ENCODE measurements at regions not wholly inside any gene's neighbourhood (a gene's known extent, or its start where the extent isn't known, plus 50 kb on each side); places are given as distances from the start of the nearest gene placed in this dataset.

DNA sequence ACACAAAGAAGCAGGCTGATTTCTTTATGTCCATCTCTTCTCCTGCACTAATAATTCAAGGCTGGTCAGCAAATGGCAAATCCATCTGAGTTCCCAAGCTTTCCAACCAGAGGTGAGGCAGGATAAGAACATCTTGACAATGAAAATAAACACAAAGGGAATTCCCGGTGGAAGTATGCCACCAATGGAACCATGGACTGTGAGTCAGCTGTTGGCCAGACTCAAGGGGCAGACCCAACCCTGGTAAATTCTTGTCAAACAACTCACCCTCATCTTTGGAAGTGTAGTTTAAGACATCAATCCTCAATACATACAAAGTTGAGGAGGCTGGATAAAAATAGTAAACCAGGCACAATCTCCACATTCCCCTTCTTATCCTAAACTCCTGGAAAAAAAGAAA is 74.3 kb upstream of the CES5A start:
- Mint-ChIP-seq H3K36me3 (no peaks in the 10 kb centered on the region), H3K27me3 (ENCODE audit: low read depth) (no peaks in the 10 kb centered on the region; the same call in 1 of the 2 replicates), H3K27ac (no peak overlapping the region), H3K9me3 (peaks cover 20% of the 10 kb centered on the region), H3K4me3 (no peak overlapping the region), H3K4me1 (peaks cover 22% of the 10 kb centered on the region)
- ChIA-PET CTCF (no interaction called here), POLR2A (no interaction called here)
- TF ChIP-seq SOX15 (CRISPR knock-in tag; IDR thresholded peaks at IDR 0.05), result no peak
- TF ChIP-seq ZNF263 (CRISPR knock-in tag; IDR thresholded peaks at IDR 0.05; ENCODE audit: low read depth), result no peak
- no peak for TF ChIP-seq FOXP1 (CRISPR knock-in tag; IDR thresholded peaks at IDR 0.05; ENCODE audit: borderline replicate concordance)
- TF ChIP-seq, protein P1, sequence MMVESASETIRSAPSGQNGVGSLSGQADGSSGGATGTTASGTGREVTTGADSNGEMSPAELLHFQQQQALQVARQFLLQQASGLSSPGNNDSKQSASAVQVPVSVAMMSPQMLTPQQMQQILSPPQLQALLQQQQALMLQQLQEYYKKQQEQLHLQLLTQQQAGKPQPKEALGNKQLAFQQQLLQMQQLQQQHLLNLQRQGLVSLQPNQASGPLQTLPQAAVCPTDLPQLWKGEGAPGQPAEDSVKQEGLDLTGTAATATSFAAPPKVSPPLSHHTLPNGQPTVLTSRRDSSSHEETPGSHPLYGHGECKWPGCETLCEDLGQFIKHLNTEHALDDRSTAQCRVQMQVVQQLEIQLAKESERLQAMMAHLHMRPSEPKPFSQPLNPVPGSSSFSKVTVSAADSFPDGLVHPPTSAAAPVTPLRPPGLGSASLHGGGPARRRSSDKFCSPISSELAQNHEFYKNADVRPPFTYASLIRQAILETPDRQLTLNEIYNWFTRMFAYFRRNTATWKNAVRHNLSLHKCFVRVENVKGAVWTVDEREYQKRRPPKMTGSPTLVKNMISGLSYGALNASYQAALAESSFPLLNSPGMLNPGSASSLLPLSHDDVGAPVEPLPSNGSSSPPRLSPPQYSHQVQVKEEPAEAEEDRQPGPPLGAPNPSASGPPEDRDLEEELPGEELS (CRISPR knock-in tag; IDR thresholded peaks at IDR 0.05), result no peak
- TF ChIP-seq NR2C2 (CRISPR knock-in tag; IDR thresholded peaks at IDR 0.05), result no peak
- TF ChIP-seq, protein P2, sequence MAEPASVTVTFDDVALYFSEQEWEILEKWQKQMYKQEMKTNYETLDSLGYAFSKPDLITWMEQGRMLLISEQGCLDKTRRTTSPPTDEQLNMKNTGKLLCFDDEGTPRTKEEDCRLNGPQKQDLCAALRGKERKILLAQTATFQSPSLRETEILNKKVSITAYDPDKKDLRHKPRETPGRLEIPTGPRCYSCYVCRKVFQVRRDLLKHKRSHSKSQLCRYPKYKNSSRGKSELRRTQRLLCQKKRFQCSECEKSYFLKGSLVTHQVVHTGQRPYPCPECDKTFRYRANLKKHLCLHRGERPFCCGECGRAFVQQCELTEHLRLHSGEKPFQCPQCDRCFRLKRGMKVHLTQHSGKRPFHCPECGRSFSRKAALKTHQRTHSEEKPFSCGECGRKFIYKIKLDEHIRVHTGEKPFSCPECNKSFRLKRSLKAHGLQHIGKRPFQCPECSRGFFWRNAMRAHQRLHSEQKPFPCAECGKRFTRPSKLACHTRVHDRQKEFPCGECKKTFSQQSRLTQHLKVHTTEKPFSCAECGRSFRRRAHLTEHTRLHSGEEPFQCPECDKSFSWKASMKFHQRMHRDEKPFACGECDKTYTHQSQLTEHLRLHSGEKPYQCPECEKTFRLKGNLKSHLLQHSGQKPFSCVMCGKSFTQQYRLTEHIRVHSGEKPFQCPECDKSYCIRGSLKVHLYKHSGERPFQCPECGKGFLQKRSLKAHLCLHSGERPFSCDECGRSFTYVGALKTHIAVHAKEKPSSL (CRISPR knock-in tag; conservative IDR thresholded peaks at IDR 0.05), result no peak
- no peak for TF ChIP-seq IRF2 (CRISPR knock-in tag; IDR thresholded peaks at IDR 0.05; ENCODE audit: borderline replicate concordance, low read depth)
- no peak for TF ChIP-seq GTF2I (CRISPR knock-in tag; conservative IDR thresholded peaks at IDR 0.05)
- TF ChIP-seq, protein P3, sequence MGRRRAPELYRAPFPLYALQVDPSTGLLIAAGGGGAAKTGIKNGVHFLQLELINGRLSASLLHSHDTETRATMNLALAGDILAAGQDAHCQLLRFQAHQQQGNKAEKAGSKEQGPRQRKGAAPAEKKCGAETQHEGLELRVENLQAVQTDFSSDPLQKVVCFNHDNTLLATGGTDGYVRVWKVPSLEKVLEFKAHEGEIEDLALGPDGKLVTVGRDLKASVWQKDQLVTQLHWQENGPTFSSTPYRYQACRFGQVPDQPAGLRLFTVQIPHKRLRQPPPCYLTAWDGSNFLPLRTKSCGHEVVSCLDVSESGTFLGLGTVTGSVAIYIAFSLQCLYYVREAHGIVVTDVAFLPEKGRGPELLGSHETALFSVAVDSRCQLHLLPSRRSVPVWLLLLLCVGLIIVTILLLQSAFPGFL (CRISPR knock-in tag; IDR thresholded peaks at IDR 0.05; ENCODE audit: borderline replicate concordance), result no peak
- no peak for TF ChIP-seq MYBL2 (CRISPR knock-in tag; IDR thresholded peaks at IDR 0.05)
- no peak for TF ChIP-seq RORB (CRISPR knock-in tag; IDR thresholded peaks at IDR 0.05)
- TF ChIP-seq, protein P4, sequence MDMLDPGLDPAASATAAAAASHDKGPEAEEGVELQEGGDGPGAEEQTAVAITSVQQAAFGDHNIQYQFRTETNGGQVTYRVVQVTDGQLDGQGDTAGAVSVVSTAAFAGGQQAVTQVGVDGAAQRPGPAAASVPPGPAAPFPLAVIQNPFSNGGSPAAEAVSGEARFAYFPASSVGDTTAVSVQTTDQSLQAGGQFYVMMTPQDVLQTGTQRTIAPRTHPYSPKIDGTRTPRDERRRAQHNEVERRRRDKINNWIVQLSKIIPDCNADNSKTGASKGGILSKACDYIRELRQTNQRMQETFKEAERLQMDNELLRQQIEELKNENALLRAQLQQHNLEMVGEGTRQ (CRISPR knock-in tag; IDR thresholded peaks at IDR 0.05), result no peak
- no peak for TF ChIP-seq OVOL2 (CRISPR knock-in tag; IDR thresholded peaks at IDR 0.05; ENCODE audit: borderline replicate concordance)
- TF ChIP-seq, protein P5, sequence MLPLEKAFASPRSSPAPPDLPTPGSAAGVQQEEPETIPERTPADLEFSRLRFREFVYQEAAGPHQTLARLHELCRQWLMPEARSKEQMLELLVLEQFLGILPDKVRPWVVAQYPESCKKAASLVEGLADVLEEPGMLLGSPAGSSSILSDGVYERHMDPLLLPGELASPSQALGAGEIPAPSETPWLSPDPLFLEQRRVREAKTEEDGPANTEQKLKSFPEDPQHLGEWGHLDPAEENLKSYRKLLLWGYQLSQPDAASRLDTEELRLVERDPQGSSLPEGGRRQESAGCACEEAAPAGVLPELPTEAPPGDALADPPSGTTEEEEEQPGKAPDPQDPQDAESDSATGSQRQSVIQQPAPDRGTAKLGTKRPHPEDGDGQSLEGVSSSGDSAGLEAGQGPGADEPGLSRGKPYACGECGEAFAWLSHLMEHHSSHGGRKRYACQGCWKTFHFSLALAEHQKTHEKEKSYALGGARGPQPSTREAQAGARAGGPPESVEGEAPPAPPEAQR (CRISPR knock-in tag; IDR thresholded peaks at IDR 0.05), result no peak
- TF ChIP-seq, protein P6, sequence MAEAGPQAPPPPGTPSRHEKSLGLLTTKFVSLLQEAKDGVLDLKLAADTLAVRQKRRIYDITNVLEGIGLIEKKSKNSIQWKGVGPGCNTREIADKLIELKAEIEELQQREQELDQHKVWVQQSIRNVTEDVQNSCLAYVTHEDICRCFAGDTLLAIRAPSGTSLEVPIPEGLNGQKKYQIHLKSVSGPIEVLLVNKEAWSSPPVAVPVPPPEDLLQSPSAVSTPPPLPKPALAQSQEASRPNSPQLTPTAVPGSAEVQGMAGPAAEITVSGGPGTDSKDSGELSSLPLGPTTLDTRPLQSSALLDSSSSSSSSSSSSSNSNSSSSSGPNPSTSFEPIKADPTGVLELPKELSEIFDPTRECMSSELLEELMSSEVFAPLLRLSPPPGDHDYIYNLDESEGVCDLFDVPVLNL (CRISPR knock-in tag; IDR thresholded peaks at IDR 0.05; ENCODE audit: borderline replicate concordance, low read depth), result no peak
- no peak for TF ChIP-seq ZNF121 (CRISPR knock-in tag; IDR thresholded peaks at IDR 0.05)
- TF ChIP-seq RELA (CRISPR knock-in tag; IDR thresholded peaks at IDR 0.05; ENCODE audit: borderline replicate concordance), result no peak
- DNase-seq (ENCODE audit: low spot score) (no peak), ATAC-seq (no peak)

DNA sequence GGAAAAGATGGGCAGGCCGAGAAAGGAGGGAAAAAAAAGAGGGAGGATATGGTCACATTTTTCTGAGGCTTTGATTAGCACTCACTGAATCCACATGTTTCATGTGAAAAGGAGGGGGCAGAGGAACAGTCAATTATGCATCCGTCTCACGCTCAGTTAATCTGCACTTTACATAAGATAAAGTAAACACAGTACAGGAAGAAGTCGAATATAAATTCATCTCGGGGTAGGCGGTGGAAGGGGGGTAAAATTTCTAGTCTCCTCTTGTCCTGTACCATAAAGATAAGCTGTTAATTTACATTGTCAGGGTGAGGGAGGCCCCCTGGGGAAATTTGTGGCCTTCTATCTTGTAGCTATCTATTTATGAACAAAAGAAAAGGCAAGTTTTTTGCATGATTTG is 73.1 kb upstream of the CES5A start:
- no peak for TF ChIP-seq ZMAT4 (CRISPR knock-in tag; IDR thresholded peaks at IDR 0.05)
- no peak for TF ChIP-seq KAT7 (CRISPR knock-in tag; IDR thresholded peaks at IDR 0.05; ENCODE audit: borderline replicate concordance)
- H3K36me3 Mint-ChIP-seq, result no peaks in the 10 kb centered on the region
- H3K27me3 Mint-ChIP-seq (ENCODE audit: low read depth), result no peaks in the 10 kb centered on the region; the same call in none of the 2 replicates

More for the DNA sequence above, 73.1 kb upstream of the CES5A start:
- H3K4me3 Mint-ChIP-seq, result no peak overlapping the region
- peaks cover 20% of the 10 kb centered on the region for H3K9me3 Mint-ChIP-seq
- ChIA-PET CTCF (interaction anchor here (1.4 kb wide), 1 partner anchor 370 kb away, joined by 4 read pairs; no protein-coding TSS in a partner anchor), POLR2A (no interaction called here)
- no peak overlapping the region for H3K27ac Mint-ChIP-seq
- DNase-seq (ENCODE audit: low spot score) (no peak), ATAC-seq (no peak)
- H3K4me1 Mint-ChIP-seq, result peaks cover 22% of the 10 kb centered on the region
